GM10266 (cell line): ENCODE measurements at regions not wholly inside any gene's neighbourhood (a gene's known extent, or its start where the extent isn't known, plus 50 kb on each side); places are given as distances from the start of the nearest gene placed in this dataset.

Experiments used
- DNase-seq: peaks from one replicate; pipeline ENCODE4 v3.0.0; 2012; ENCODE audit errors: extremely low spot score
- CTCF ChIP-seq: IDR thresholded peaks from 2 replicates; pipeline ENCODE4 v1.5.1; 2012; ENCODE audit warnings: mild to moderate bottlenecking, low read depth; ENCODE audit not compliant: control insufficient read depth, insufficient read depth; ENCODE audit errors: missing control alignments

- TF ChIP-seq CTCF = no peak
- no peak for DNase-seq
Observed at GRCh38 chr18:40583671-40584070, 1371.4 kb upstream of the PIK3C3 start.

GRCh38 chr18:40582105-40582504 is 1372.9 kb upstream of the PIK3C3 start:
- TF ChIP-seq CTCF = no peak
- DNase-seq = no peak

GRCh38 chr18:40577981-40578365 is 1377.1 kb upstream of the PIK3C3 start:
- DNase-seq = no peak
- no peak for TF ChIP-seq CTCF

- no peak for TF ChIP-seq CTCF
Observed at GRCh38 chr18:40577239-40577980, 1377.6 kb upstream of the PIK3C3 start.

GRCh38 chr18:40576507-40577115 is 1378.4 kb upstream of the PIK3C3 start:
- no peak for DNase-seq

More at GRCh38 chr18:40577239-40577980, 1377.6 kb upstream of the PIK3C3 start:
- no peak for DNase-seq

GRCh38 chr18:40570615-40571014 is 1384.4 kb upstream of the PIK3C3 start:
- TF ChIP-seq CTCF = no peak
- DNase-seq = no peak

More at GRCh38 chr18:40576507-40577115, 1378.4 kb upstream of the PIK3C3 start:
- no peak for TF ChIP-seq CTCF

GRCh38 chr18:40569605-40570004 is 1385.4 kb upstream of the PIK3C3 start:
- no peak for TF ChIP-seq CTCF

More at GRCh38 chr18:40569605-40570004, 1385.4 kb upstream of the PIK3C3 start:
- DNase-seq = no peak
